K562 (cell line): ENCODE measurements at regions not wholly inside any gene's neighbourhood (a gene's known extent, or its start where the extent isn't known, plus 50 kb on each side); places are given as distances from the start of the nearest gene placed in this dataset.

ENCODE experiments used
- CTBP1 ChIP-seq: fragments of 450-650 bp; IDR thresholded peaks from 2 replicates; pipeline ENCODE4 v1.6.1; 2016; ENCODE audit warnings: borderline replicate concordance
- JUNB ChIP-seq: fragments of 450-650 bp; formaldehyde crosslinking; conservative IDR thresholded peaks from 2 replicates; pipeline ENCODE4 v1.4.0; 2020; ENCODE audit warnings: mild to moderate bottlenecking
- KLF6 ChIP-seq: fragments of 250-450 bp; sonication (Bioruptor Pico); IDR thresholded peaks from 2 replicates; pipeline ENCODE4 v1.4.0; 2020; ENCODE audit warnings: mild to moderate bottlenecking, moderate library complexity, borderline replicate concordance
- POLR2G ChIP-seq: fragments of 200-400 bp; formaldehyde crosslinking; IDR thresholded peaks from 2 replicates; pipeline ENCODE4 v1.6.1; 2017; ENCODE audit warnings: low read depth, mild to moderate bottlenecking, antibody characterized with exemption, low read length, moderate library complexity
- SIN3A ChIP-seq, 2 experiments: fragments of 150-350 bp in 1 of 2; IDR thresholded peaks; 2 replicates each; pipeline ENCODE4 v1.6.1; 2011 to 2016; ENCODE audit warnings: borderline replicate concordance in 2 of 2, low read depth in 2 of 2, low read length in 2 of 2, mild to moderate bottlenecking in 2 of 2, moderate library complexity in 2 of 2; ENCODE audit not compliant: control insufficient read depth in 1 of 2
- SMARCE1 ChIP-seq: fragments of 450-650 bp; IDR thresholded peaks from 2 replicates; pipeline ENCODE4 v1.7.1; 2016; ENCODE audit warnings: mild to moderate bottlenecking
- ZBED1 ChIP-seq: IDR thresholded peaks from 2 replicates; pipeline ENCODE4 v1.6.1; 2014
- ZKSCAN8 ChIP-seq: fragments of 200-800 bp; sonication (Bioruptor generic); IDR thresholded peaks from 2 replicates; pipeline ENCODE4 v1.6.1; 2016; ENCODE audit warnings: missing genetic modification characterization, missing compliant biosample characterization
- ZNF197 ChIP-seq: fragments of 200-800 bp; sonication (Bioruptor generic); IDR thresholded peaks from 2 replicates; pipeline ENCODE4 v1.6.1; 2016; ENCODE audit warnings: low read depth, missing genetic modification characterization, missing compliant biosample characterization
- ZNF224 ChIP-seq: sonication (generic); formaldehyde crosslinking; IDR thresholded peaks from 2 replicates; pipeline ENCODE4 v1.8.0; 2022; ENCODE audit warnings: mild to moderate bottlenecking, missing genetic modification reagents
- TF ChIP-seq, protein P1 (sequence below): fragments of 450-650 bp; IDR thresholded peaks from 2 replicates; pipeline ENCODE4 v1.6.1; 2017; ENCODE audit warnings: antibody characterized with exemption
- TF ChIP-seq, protein P2 (sequence below), 2 experiments: fragments of 450-650 bp in 1 of 2; sonication (generic) in 1 of 2; formaldehyde crosslinking; conservative IDR thresholded peaks; 2 replicates each; pipeline versions ENCODE4 v1.4.0 to v1.8.1; 2020 to 2022; ENCODE audit warnings: mild to moderate bottlenecking in 1 of 2, missing genetic modification reagents in 1 of 2
- TF ChIP-seq, protein P3 (sequence below): fragments of 250-450 bp; sonication (Bioruptor Pico); IDR thresholded peaks from 2 replicates; pipeline ENCODE4 v1.9.0; 2021; ENCODE audit warnings: mild to moderate bottlenecking

DNA sequence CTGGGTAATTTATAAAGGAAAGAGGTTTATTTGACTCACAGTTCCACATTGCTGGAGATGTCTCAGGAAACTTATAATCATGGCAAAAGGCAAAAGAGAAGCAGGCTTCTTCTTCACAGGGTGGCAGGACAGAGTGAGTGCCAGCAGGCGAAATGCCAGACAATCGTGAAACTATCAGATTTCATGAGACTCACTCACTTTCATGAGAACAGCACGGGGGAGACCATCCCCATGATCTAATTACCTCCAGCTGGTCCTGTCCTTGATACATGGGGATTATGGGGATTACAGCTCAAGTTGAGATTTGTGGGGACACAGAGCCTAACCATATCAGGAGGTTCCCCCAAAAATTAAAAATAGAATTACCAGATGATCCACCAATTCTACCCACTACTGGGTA lies 675.5 kb upstream of the SLC8A1 start (continued):
- TF ChIP-seq, protein P1, sequence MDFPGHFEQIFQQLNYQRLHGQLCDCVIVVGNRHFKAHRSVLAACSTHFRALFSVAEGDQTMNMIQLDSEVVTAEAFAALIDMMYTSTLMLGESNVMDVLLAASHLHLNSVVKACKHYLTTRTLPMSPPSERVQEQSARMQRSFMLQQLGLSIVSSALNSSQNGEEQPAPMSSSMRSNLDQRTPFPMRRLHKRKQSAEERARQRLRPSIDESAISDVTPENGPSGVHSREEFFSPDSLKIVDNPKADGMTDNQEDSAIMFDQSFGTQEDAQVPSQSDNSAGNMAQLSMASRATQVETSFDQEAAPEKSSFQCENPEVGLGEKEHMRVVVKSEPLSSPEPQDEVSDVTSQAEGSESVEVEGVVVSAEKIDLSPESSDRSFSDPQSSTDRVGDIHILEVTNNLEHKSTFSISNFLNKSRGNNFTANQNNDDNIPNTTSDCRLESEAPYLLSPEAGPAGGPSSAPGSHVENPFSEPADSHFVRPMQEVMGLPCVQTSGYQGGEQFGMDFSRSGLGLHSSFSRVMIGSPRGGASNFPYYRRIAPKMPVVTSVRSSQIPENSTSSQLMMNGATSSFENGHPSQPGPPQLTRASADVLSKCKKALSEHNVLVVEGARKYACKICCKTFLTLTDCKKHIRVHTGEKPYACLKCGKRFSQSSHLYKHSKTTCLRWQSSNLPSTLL = no peak
- TF ChIP-seq ZBED1 = no peak
- TF ChIP-seq KLF6 (CRISPR knock-in tag) = no peak
- no peak for TF ChIP-seq ZKSCAN8 (CRISPR knock-in tag)
- no peak for TF ChIP-seq SIN3A (IDR thresholded peaks at IDR 0.05; ENCODE audit: borderline replicate concordance in 2 of 2, control insufficient read depth in 1 of 2, low read depth in 2 of 2, low read length in 2 of 2)
- no peak for TF ChIP-seq ZNF197 (CRISPR knock-in tag)
- TF ChIP-seq POLR2G = no peak
- TF ChIP-seq SMARCE1 = no peak
- TF ChIP-seq, protein P2, sequence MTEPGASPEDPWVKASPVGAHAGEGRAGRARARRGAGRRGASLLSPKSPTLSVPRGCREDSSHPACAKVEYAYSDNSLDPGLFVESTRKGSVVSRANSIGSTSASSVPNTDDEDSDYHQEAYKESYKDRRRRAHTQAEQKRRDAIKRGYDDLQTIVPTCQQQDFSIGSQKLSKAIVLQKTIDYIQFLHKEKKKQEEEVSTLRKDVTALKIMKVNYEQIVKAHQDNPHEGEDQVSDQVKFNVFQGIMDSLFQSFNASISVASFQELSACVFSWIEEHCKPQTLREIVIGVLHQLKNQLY (CRISPR knock-in tag; conservative IDR thresholded peaks at IDR 0.05) = no peak
- no peak for TF ChIP-seq JUNB (CRISPR knock-in tag)
- no peak for TF ChIP-seq CTBP1
- TF ChIP-seq, protein P3, sequence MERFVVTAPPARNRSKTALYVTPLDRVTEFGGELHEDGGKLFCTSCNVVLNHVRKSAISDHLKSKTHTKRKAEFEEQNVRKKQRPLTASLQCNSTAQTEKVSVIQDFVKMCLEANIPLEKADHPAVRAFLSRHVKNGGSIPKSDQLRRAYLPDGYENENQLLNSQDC (CRISPR knock-in tag) = no peak
- TF ChIP-seq ZNF224 (CRISPR knock-in tag) = no peak
